ENCODE measurements at regions not wholly inside any gene's neighbourhood (a gene's known extent, or its start where the extent isn't known, plus 50 kb on each side); places are given as distances from the start of the nearest gene placed in this dataset.

- H3K9me2 ChIP-seq (replicated peaks; ENCODE audit: insufficient read depth, low read length) = no peaks in the 10 kb centered on the region
- H3K27ac ChIP-seq (ENCODE audit: low read length) = no peak overlapping the region
- no peaks in the 10 kb centered on the region for H3K9me3 ChIP-seq (replicated peaks; ENCODE audit: insufficient read depth, low read length)
- H3K36me3 ChIP-seq (replicated peaks; ENCODE audit: insufficient read depth, low read length) = no peaks in the 10 kb centered on the region
- no peaks in the 10 kb centered on the region for H3K79me2 ChIP-seq (ENCODE audit: low read length)
- H3K9ac ChIP-seq (ENCODE audit: low read length) = no peak overlapping the region
- no peaks in the 10 kb centered on the region for H3F3A ChIP-seq (ENCODE audit: insufficient read depth, low read length)
- H3K27me3 ChIP-seq (replicated peaks; ENCODE audit: insufficient read depth, low read length) = no peaks in the 10 kb centered on the region
- H3K4me1 ChIP-seq (ENCODE audit: low read length) = no peaks in the 10 kb centered on the region
- no peak overlapping the region for H2AFZ ChIP-seq (ENCODE audit: low read length)
- H3K4me3 ChIP-seq (ENCODE audit: low read length) = no peak overlapping the region
- TF ChIP-seq, protein P1, sequence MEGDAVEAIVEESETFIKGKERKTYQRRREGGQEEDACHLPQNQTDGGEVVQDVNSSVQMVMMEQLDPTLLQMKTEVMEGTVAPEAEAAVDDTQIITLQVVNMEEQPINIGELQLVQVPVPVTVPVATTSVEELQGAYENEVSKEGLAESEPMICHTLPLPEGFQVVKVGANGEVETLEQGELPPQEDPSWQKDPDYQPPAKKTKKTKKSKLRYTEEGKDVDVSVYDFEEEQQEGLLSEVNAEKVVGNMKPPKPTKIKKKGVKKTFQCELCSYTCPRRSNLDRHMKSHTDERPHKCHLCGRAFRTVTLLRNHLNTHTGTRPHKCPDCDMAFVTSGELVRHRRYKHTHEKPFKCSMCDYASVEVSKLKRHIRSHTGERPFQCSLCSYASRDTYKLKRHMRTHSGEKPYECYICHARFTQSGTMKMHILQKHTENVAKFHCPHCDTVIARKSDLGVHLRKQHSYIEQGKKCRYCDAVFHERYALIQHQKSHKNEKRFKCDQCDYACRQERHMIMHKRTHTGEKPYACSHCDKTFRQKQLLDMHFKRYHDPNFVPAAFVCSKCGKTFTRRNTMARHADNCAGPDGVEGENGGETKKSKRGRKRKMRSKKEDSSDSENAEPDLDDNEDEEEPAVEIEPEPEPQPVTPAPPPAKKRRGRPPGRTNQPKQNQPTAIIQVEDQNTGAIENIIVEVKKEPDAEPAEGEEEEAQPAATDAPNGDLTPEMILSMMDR (IDR thresholded peaks at IDR 0.05; ENCODE audit: low read length) = no peak
- TF ChIP-seq EZH2 (optimal IDR thresholded peaks at IDR 0.05; ENCODE audit: low read depth, low read length) (no peak), EZH2phosphoT487 (IDR thresholded peaks at IDR 0.05; ENCODE audit: low read length) (no peak)
- no peak overlapping the region for H3K4me2 ChIP-seq (ENCODE audit: low read depth, low read length)
- no peaks in the 10 kb centered on the region for H4K20me1 ChIP-seq (ENCODE audit: insufficient read depth, low read length)
- no peak for DNase-seq
Observed at GRCh38 chr14:79989990-79990389, 221.3 kb downstream of the DIO2 start.

GRCh38 chr14:79986251-79986650 is 225.1 kb downstream of the DIO2 start:
- Histone ChIP-seq H3K4me3 (ENCODE audit: low read length) (no peak overlapping the region), H3K79me2 (ENCODE audit: low read length) (no peaks in the 10 kb centered on the region), H3K27me3 (replicated peaks; ENCODE audit: insufficient read depth, low read length) (no peaks in the 10 kb centered on the region), H3K9me2 (replicated peaks; ENCODE audit: insufficient read depth, low read length) (no peaks in the 10 kb centered on the region), H2AFZ (ENCODE audit: low read length) (no peak overlapping the region), H3K4me2 (ENCODE audit: low read depth, low read length) (no peak overlapping the region), H4K20me1 (ENCODE audit: insufficient read depth, low read length) (no peaks in the 10 kb centered on the region), H3K4me1 (ENCODE audit: low read length) (no peaks in the 10 kb centered on the region), H3K27ac (ENCODE audit: low read length) (no peak overlapping the region), H3K36me3 (replicated peaks; ENCODE audit: insufficient read depth, low read length) (no peaks in the 10 kb centered on the region), H3K9ac (ENCODE audit: low read length) (no peak overlapping the region), H3F3A (ENCODE audit: insufficient read depth, low read length) (no peaks in the 10 kb centered on the region), H3K9me3 (replicated peaks; ENCODE audit: insufficient read depth, low read length) (no peaks in the 10 kb centered on the region)
- DNase-seq = no peak
- TF ChIP-seq EZH2 (optimal IDR thresholded peaks at IDR 0.05; ENCODE audit: low read depth, low read length) = no peak

- no peak overlapping the region for H3K4me2 ChIP-seq (ENCODE audit: low read depth, low read length)
Observed at GRCh38 chr14:79972230-79972629, 239.1 kb downstream of the DIO2 start.

GRCh38 chr14:79971330-79971729 is 240.0 kb downstream of the DIO2 start:
- no peak overlapping the region for H3K4me2 ChIP-seq (ENCODE audit: low read depth, low read length)
- H3K36me3 ChIP-seq (replicated peaks; ENCODE audit: insufficient read depth, low read length) = no peaks in the 10 kb centered on the region
- H3K79me2 ChIP-seq (ENCODE audit: low read length) = no peaks in the 10 kb centered on the region
- no peaks in the 10 kb centered on the region for H4K20me1 ChIP-seq (ENCODE audit: insufficient read depth, low read length)
- H3K9me3 ChIP-seq (replicated peaks; ENCODE audit: insufficient read depth, low read length) = no peaks in the 10 kb centered on the region
- H3K4me3 ChIP-seq (ENCODE audit: low read length) = no peak overlapping the region
- no peaks in the 10 kb centered on the region for H3K9me2 ChIP-seq (replicated peaks; ENCODE audit: insufficient read depth, low read length)
- H3K4me1 ChIP-seq (ENCODE audit: low read length) = no peaks in the 10 kb centered on the region
- H3K27ac ChIP-seq (ENCODE audit: low read length) = no peak overlapping the region
- H3K27me3 ChIP-seq (replicated peaks; ENCODE audit: insufficient read depth, low read length) = no peaks in the 10 kb centered on the region
- no peak for DNase-seq
- no peaks in the 10 kb centered on the region for H3F3A ChIP-seq (ENCODE audit: insufficient read depth, low read length)
- H2AFZ ChIP-seq (ENCODE audit: low read length) = no peak overlapping the region
- TF ChIP-seq, protein P1 (IDR thresholded peaks at IDR 0.05; ENCODE audit: low read length) = no peak
- TF ChIP-seq EZH2 (optimal IDR thresholded peaks at IDR 0.05; ENCODE audit: low read depth, low read length) = no peak
- TF ChIP-seq EZH2phosphoT487 (IDR thresholded peaks at IDR 0.05; ENCODE audit: low read length) = no peak
- no peak overlapping the region for H3K9ac ChIP-seq (ENCODE audit: low read length)

More at GRCh38 chr14:79972230-79972629, 239.1 kb downstream of the DIO2 start:
- Histone ChIP-seq H3F3A (ENCODE audit: insufficient read depth, low read length) (no peaks in the 10 kb centered on the region), H3K79me2 (ENCODE audit: low read length) (no peaks in the 10 kb centered on the region), H2AFZ (ENCODE audit: low read length) (no peak overlapping the region), H3K27ac (ENCODE audit: low read length) (no peak overlapping the region), H3K4me3 (ENCODE audit: low read length) (no peak overlapping the region), H3K27me3 (replicated peaks; ENCODE audit: insufficient read depth, low read length) (no peaks in the 10 kb centered on the region), H3K9me3 (replicated peaks; ENCODE audit: insufficient read depth, low read length) (no peaks in the 10 kb centered on the region), H4K20me1 (ENCODE audit: insufficient read depth, low read length) (no peaks in the 10 kb centered on the region), H3K36me3 (replicated peaks; ENCODE audit: insufficient read depth, low read length) (no peaks in the 10 kb centered on the region), H3K9me2 (replicated peaks; ENCODE audit: insufficient read depth, low read length) (no peaks in the 10 kb centered on the region), H3K9ac (ENCODE audit: low read length) (no peak overlapping the region), H3K4me1 (ENCODE audit: low read length) (no peaks in the 10 kb centered on the region)
- DNase-seq = no peak
- no peak for TF ChIP-seq EZH2phosphoT487 (IDR thresholded peaks at IDR 0.05; ENCODE audit: low read length)
- no peak for TF ChIP-seq EZH2 (optimal IDR thresholded peaks at IDR 0.05; ENCODE audit: low read depth, low read length)
- TF ChIP-seq, protein P1 (IDR thresholded peaks at IDR 0.05; ENCODE audit: low read length) = no peak
